Left ventricle myocardium inferior (tissue), 1 donor: ENCODE measurements at regions not wholly inside any gene's neighbourhood (a gene's known extent, or its start where the extent isn't known, plus 50 kb on each side); places are given as distances from the start of the nearest gene placed in this dataset.
"Not testable (repeated sequence)": the region's sequence is repeated elsewhere in the genome, so short reads cannot be mapped to it uniquely, and the experiment has no call there.

Source experiments
- DNase-seq: peaks from one replicate; pipeline ENCODE4 v3.0.0-alpha.2; 2020
- H3K27ac ChIP-seq: fragments of 200-600 bp; replicated peaks from 2 replicates; pipeline ENCODE4 v1.8.0; 2021
- H3K27me3 ChIP-seq: fragments of 200-600 bp; 2 replicates; pipeline ENCODE4 v1.8.0; 2021; ENCODE audit warnings: low read depth
- H3K36me3 ChIP-seq: fragments of 200-600 bp; 2 replicates; pipeline ENCODE4 v1.8.0; 2021
- H3K4me1 ChIP-seq: fragments of 200-600 bp; 2 replicates; pipeline ENCODE4 v1.8.0; 2021
- H3K4me3 ChIP-seq: fragments of 200-600 bp; 2 replicates; pipeline ENCODE4 v1.8.0; 2021; ENCODE audit warnings: mild to moderate bottlenecking, moderate library complexity
- H3K9me3 ChIP-seq: fragments of 200-600 bp; replicated peaks from 2 replicates; pipeline ENCODE4 v1.8.0; 2021
- CTCF ChIP-seq: fragments of 200-600 bp; IDR thresholded peaks from 2 replicates; pipeline ENCODE4 v1.8.0; 2021; ENCODE audit warnings: antibody characterized with exemption, mild to moderate bottlenecking, borderline replicate concordance
- intact Hi-C: fragments of 100-400 bp; cut with micrococcal nuclease; formaldehyde crosslinking; loops from one replicate; pipeline ENCODE4 v1.11.0; 2022
- donor health status: DM: no; HTN: yes; CAD: no; lungs with severe emphysema.

- intact Hi-C loops, result no loop called here
- no peak for TF ChIP-seq CTCF
Measured at GRCh38 chr4:24352112-24352511, 232.2 kb downstream of the DHX15 start.

GRCh38 chr4:24349168-24349996, 235.0 kb downstream of the DHX15 start:
- H3K9me3 ChIP-seq, H3K27me3 ChIP-seq, H3K4me1 ChIP-seq, DNase-seq, intact Hi-C loops, H3K4me3 ChIP-seq, H3K36me3 ChIP-seq, H3K27ac ChIP-seq: not testable (repeated sequence)

More at GRCh38 chr4:24352112-24352511, 232.2 kb downstream of the DHX15 start:
- Histone ChIP-seq H3K36me3 (no peaks in the 10 kb centered on the region), H3K9me3 (no peaks in the 10 kb centered on the region), H3K4me3 (no peak overlapping the region), H3K27ac (no peak overlapping the region), H3K4me1 (no peaks in the 10 kb centered on the region), H3K27me3 (no peaks in the 10 kb centered on the region)
- no peak for DNase-seq

GRCh38 chr4:24339260-24339659, 245.1 kb downstream of the DHX15 start:
- intact Hi-C loops, result no loop called here
- Histone ChIP-seq H3K4me3 (no peak overlapping the region), H3K4me1 (no peaks in the 10 kb centered on the region), H3K9me3 (no peaks in the 10 kb centered on the region), H3K36me3 (no peaks in the 10 kb centered on the region), H3K27ac (no peak overlapping the region), H3K27me3 (no peaks in the 10 kb centered on the region)
- no peak for TF ChIP-seq CTCF
- DNase-seq, result no peak

- no peaks in the 10 kb centered on the region for H3K9me3 ChIP-seq
- H3K4me1 ChIP-seq, result no peaks in the 10 kb centered on the region
- no peak for TF ChIP-seq CTCF
- H3K4me3 ChIP-seq, result no peak overlapping the region
- no peak overlapping the region for H3K27ac ChIP-seq
- no peaks in the 10 kb centered on the region for H3K36me3 ChIP-seq
- no peak for DNase-seq
- intact Hi-C loops, result no loop called here
- H3K27me3 ChIP-seq, result no peaks in the 10 kb centered on the region
Measured at GRCh38 chr4:24337451-24338190, 246.7 kb downstream of the DHX15 start.

- Histone ChIP-seq H3K27ac (no peak overlapping the region), H3K4me3 (no peak overlapping the region), H3K27me3 (no peaks in the 10 kb centered on the region), H3K4me1 (no peaks in the 10 kb centered on the region), H3K9me3 (no peaks in the 10 kb centered on the region), H3K36me3 (no peaks in the 10 kb centered on the region)
- no peak for DNase-seq
- intact Hi-C loops, result no loop called here
- TF ChIP-seq CTCF, result no peak
Measured at GRCh38 chr4:24335616-24336015, 248.7 kb downstream of the DHX15 start.

- no peaks in the 10 kb centered on the region for H3K27me3 ChIP-seq
- H3K27ac ChIP-seq, result no peak overlapping the region
- no peaks in the 10 kb centered on the region for H3K9me3 ChIP-seq
- H3K36me3 ChIP-seq, result no peaks in the 10 kb centered on the region
- DNase-seq, result no peak
- intact Hi-C loops, result no loop called here
- no peak for TF ChIP-seq CTCF
- H3K4me3 ChIP-seq, result no peak overlapping the region
- no peaks in the 10 kb centered on the region for H3K4me1 ChIP-seq
Measured at GRCh38 chr4:24334906-24335305, 249.4 kb downstream of the DHX15 start.
